ENCODE measurements at regions not wholly inside any gene's neighbourhood (a gene's known extent, or its start where the extent isn't known, plus 50 kb on each side); places are given as distances from the start of the nearest gene placed in this dataset.

GRCh38 chr16:35598696-35599332 is 2139.4 kb downstream of the TP53TG3F start:
- TF ChIP-seq POLR2AphosphoS5 (IDR thresholded peaks at IDR 0.05; ENCODE audit: control insufficient read depth, insufficient read depth, low read depth, low read length) (no peak), THRAP3 (IDR thresholded peaks at IDR 0.05; ENCODE audit: borderline replicate concordance) (no peak), SAFB (IDR thresholded peaks at IDR 0.05; ENCODE audit: borderline replicate concordance, low read depth, low read length) (no peak), ETV6 (IDR thresholded peaks at IDR 0.05; ENCODE audit: borderline replicate concordance in 1 of 2, low read depth in 2 of 2, low read length in 1 of 2) (no peak), ETV6 (CRISPR knock-in tag; IDR thresholded peaks at IDR 0.05; ENCODE audit: borderline replicate concordance) (no peak), RBM39 (optimal IDR thresholded peaks at IDR 0.05; ENCODE audit: low read depth, low read length) (no peak), KDM4B (IDR thresholded peaks at IDR 0.05; ENCODE audit: borderline replicate concordance in 2 of 2, low read depth in 1 of 2) (no peak), POLR2A (conservative IDR thresholded peaks at IDR 0.05) (no peak)

Measured in K562 (cell line).